Endothelial cell of umbilical vein (primary cell): ENCODE measurements at regions not wholly inside any gene's neighbourhood (a gene's known extent, or its start where the extent isn't known, plus 50 kb on each side); places are given as distances from the start of the nearest gene placed in this dataset.

Experiments
- BruUV-seq: library from RNA; stranded (reverse); fragments of 400-500 nt; replicated peaks from 2 replicates; lab custom pipeline; 2021; lab: Mats Ljungman, UMichigan
- CTCF ChIA-PET: fragments of 300-600, 350-600 bp; sonication (Branson Sonifier 250); formaldehyde crosslinking; loops from one replicate; lab custom pipeline; 2021; ENCODE audit warnings: antibody characterized with exemption, inconsistent platforms; lab: Charles Lee
- POLR2A ChIA-PET: fragments of 300-600, 350-600 bp; sonication (Branson Sonifier 250); formaldehyde crosslinking; loops from one replicate; lab custom pipeline; 2021; ENCODE audit warnings: antibody characterized with exemption, inconsistent platforms; lab: Charles Lee
- DNase-seq: peaks from one replicate; pipeline ENCODE4 v3.0.0-alpha.2; 2011; ENCODE audit warnings: low read depth, low spot score
- FAIRE-seq: peaks from 2 replicates; lab custom pipeline; 2011; peaks lifted over from hg19 to GRCh38; lab: Jason Lieb, UNC
- H2AFZ ChIP-seq: 2 replicates; pipeline ENCODE4 v1.6.0; 2012; ENCODE audit warnings: low read depth, low read length, control low read depth, inconsistent platforms
- H3K27ac ChIP-seq: 2 replicates; pipeline ENCODE4 v1.5.1; 2011; ENCODE audit warnings: low read depth, mild to moderate bottlenecking, control low read depth, low read length, moderate library complexity; ENCODE audit not compliant: insufficient read depth
- H3K27me3 ChIP-seq, 2 experiments: 2 replicates each; pipeline versions ENCODE4 v1.6.0 to v1.6.1; 2011; ENCODE audit warnings: low read length in 2 of 2, mixed read lengths in 1 of 2; ENCODE audit not compliant: control insufficient read depth in 2 of 2, insufficient read depth in 2 of 2
- H3K36me3 ChIP-seq, 2 experiments: 2 replicates in 1 of 2; 3 replicates in 1 of 2; pipeline ENCODE4 v1.5.1; 2011; ENCODE audit warnings: low read length in 2 of 2, mild to moderate bottlenecking in 1 of 2, moderate library complexity in 1 of 2; ENCODE audit not compliant: control insufficient read depth in 2 of 2, insufficient read depth in 2 of 2; ENCODE audit errors: extremely low read depth in 1 of 2
- H3K4me1 ChIP-seq: 3 replicates; pipeline ENCODE4 v1.5.1; 2011; ENCODE audit warnings: mild to moderate bottlenecking, low read length; ENCODE audit not compliant: control insufficient read depth, insufficient read depth; ENCODE audit errors: extremely low read depth
- H3K4me2 ChIP-seq: 2 replicates; pipeline ENCODE4 v1.6.1; 2011; ENCODE audit warnings: low read length, control low read depth, mixed read lengths; ENCODE audit not compliant: insufficient read depth
- H3K4me3 ChIP-seq, 3 experiments: fragments of 200-600 bp in 1 of 3; sonication (generic), shearing (Covaris generic) in 1 of 3; replicated peaks in 1 of 3; 2 replicates each; pipeline ENCODE4 v1.5.1; 2011 to 2016; ENCODE audit warnings: control low read depth in 3 of 3, low read length in 3 of 3, mild to moderate bottlenecking in 2 of 3, inconsistent platforms in 1 of 3, low read depth in 1 of 3, moderate library complexity in 1 of 3; ENCODE audit not compliant: insufficient read depth in 1 of 3
- H3K79me2 ChIP-seq: 2 replicates; pipeline ENCODE4 v1.6.0; 2012; ENCODE audit warnings: low read length, inconsistent platforms; ENCODE audit not compliant: control insufficient read depth, insufficient read depth
- H3K9ac ChIP-seq: replicated peaks from 2 replicates; pipeline ENCODE3; 2011; ENCODE audit warnings: low read length, control low read depth; ENCODE audit not compliant: insufficient read depth; ENCODE audit errors: extremely low read depth
- H3K9me1 ChIP-seq: replicated peaks from 3 replicates; pipeline ENCODE4 v1.6.0; 2011; ENCODE audit warnings: mild to moderate bottlenecking, low read length; ENCODE audit not compliant: control insufficient read depth, insufficient read depth; ENCODE audit errors: extremely low read depth
- H3K9me3 ChIP-seq: replicated peaks from 2 replicates; pipeline ENCODE4 v1.5.1; 2012; ENCODE audit warnings: low read length, inconsistent platforms; ENCODE audit not compliant: control insufficient read depth, insufficient read depth
- H4K20me1 ChIP-seq: replicated peaks from 2 replicates; pipeline ENCODE3; 2011; ENCODE audit warnings: mild to moderate bottlenecking, low read length; ENCODE audit not compliant: control insufficient read depth, insufficient read depth; ENCODE audit errors: extremely low read depth
- CTCF ChIP-seq, 2 donors: IDR thresholded peaks; 1 replicate in 1 of 2; 2 replicates in 1 of 2; pipeline ENCODE4 v1.5.1; 2011; ENCODE audit warnings: low read length in 2 of 2, mild to moderate bottlenecking in 2 of 2, moderate library complexity in 2 of 2, control low read depth in 1 of 2, inconsistent platforms in 1 of 2, low read depth in 1 of 2; ENCODE audit not compliant: insufficient read depth in 1 of 2; ENCODE audit errors: extremely low read depth in 1 of 2
- EZH2 ChIP-seq: IDR thresholded peaks from 2 replicates; pipeline ENCODE4 v1.6.1; 2012; ENCODE audit warnings: borderline replicate concordance, low read depth, mild to moderate bottlenecking, moderate library complexity, low read length, inconsistent platforms; ENCODE audit not compliant: severe bottlenecking
- FOS ChIP-seq: IDR thresholded peaks from 2 replicates; pipeline ENCODE4 v1.6.1; 2011; ENCODE audit warnings: mild to moderate bottlenecking, low read length, moderate library complexity, borderline replicate concordance; ENCODE audit not compliant: insufficient read depth
- GATA2 ChIP-seq: IDR thresholded peaks from 2 replicates; pipeline ENCODE4 v1.7.0; 2011; ENCODE audit warnings: low read depth, mild to moderate bottlenecking, moderate library complexity, mixed read lengths, low read length; ENCODE audit not compliant: insufficient read length, insufficient read depth
- JUN ChIP-seq: IDR thresholded peaks from 2 replicates; pipeline ENCODE4 v1.6.1; 2011; ENCODE audit warnings: borderline replicate concordance, low read depth; ENCODE audit not compliant: insufficient read length, insufficient read depth
- MAX ChIP-seq: IDR thresholded peaks from 2 replicates; pipeline ENCODE4 v1.6.1; 2011; ENCODE audit not compliant: insufficient read depth, insufficient read length
- MYC ChIP-seq: IDR thresholded peaks from one replicate; pipeline ENCODE4 v1.6.1; 2011; ENCODE audit warnings: mild to moderate bottlenecking, low read depth, low read length
- POLR2A ChIP-seq: IDR thresholded peaks from 2 replicates; pipeline ENCODE4 v1.6.1; 2012; ENCODE audit warnings: low read depth, mild to moderate bottlenecking, control low read depth, low read length
- POLR2AphosphoS5 ChIP-seq: IDR thresholded peaks from 2 replicates; pipeline ENCODE4 v1.6.1; 2012; ENCODE audit warnings: low read depth, mild to moderate bottlenecking, control low read depth, low read length, moderate library complexity; ENCODE audit not compliant: insufficient read depth
- dilution Hi-C: fragments of 300-500 bp; cut with MboI; formaldehyde crosslinking; loops from one replicate; pipeline ENCODE4 v1.15.0; 2019; ENCODE audit warnings: low sequenced_read_pairs; ENCODE audit not compliant: extremely low pct_ligation_motif_present
- intact Hi-C: fragments of 100-400 bp; cut with micrococcal nuclease; formaldehyde crosslinking; loops from one replicate; pipeline ENCODE4 v1.10.0; 2022

GRCh38 chr15:36403351-36403750, 176.1 kb upstream of the CDIN1 start:
- Histone ChIP-seq H3K27ac (no peak overlapping the region), H4K20me1 (no peaks in the 10 kb centered on the region), H2AFZ (no peak overlapping the region), H3K79me2 (no peaks in the 10 kb centered on the region), H3K4me3 (no peak overlapping the region), H3K27me3 (no peaks in the 10 kb centered on the region), H3K4me1 (peaks cover 7% of the 10 kb centered on the region), H3K9ac (no peak overlapping the region), H3K9me1 (no peaks in the 10 kb centered on the region), H3K4me2 (no peak overlapping the region), H3K36me3 (no peaks in the 10 kb centered on the region), H3K9me3 (no peaks in the 10 kb centered on the region)
- intact Hi-C loops (no loop called here), dilution Hi-C loops (no loop called here)
- ChIA-PET POLR2A (no interaction called here), CTCF (no interaction called here)
- FAIRE-seq (no peak), DNase-seq (no peak)
- no TSS peak for BruUV-seq
- no peak for TF ChIP-seq JUN
- TF ChIP-seq CTCF (IDR thresholded peaks at IDR 0.05; ENCODE audit: extremely low read depth in 1 of 2, insufficient read depth in 1 of 2, low read depth in 1 of 2, low read length in 2 of 2), result no peak
- no peak for TF ChIP-seq FOS
- no peak for TF ChIP-seq MAX
- no peak for TF ChIP-seq MYC
- no peak for TF ChIP-seq GATA2
- TF ChIP-seq EZH2, result no peak
- no peak for TF ChIP-seq POLR2AphosphoS5
- TF ChIP-seq POLR2A, result no peak
